ENCODE measurements at regions not wholly inside any gene's neighbourhood (a gene's known extent, or its start where the extent isn't known, plus 50 kb on each side); places are given as distances from the start of the nearest gene placed in this dataset.

- TF ChIP-seq ZNF462 (CRISPR knock-in tag; IDR thresholded peaks at IDR 0.05) (no peak), STAT1 (IDR thresholded peaks at IDR 0.05; ENCODE audit: unreplicated experiment) (no peak), NANOG (IDR thresholded peaks at IDR 0.05; ENCODE audit: borderline replicate concordance) (no peak), EZH2 (IDR thresholded peaks at IDR 0.05; ENCODE audit: low read depth, unreplicated experiment) (no peak)
Measured at GRCh38 chr6:126941751-126942150, 176.7 kb upstream of the RSPO3 start (continued).

- H3F3A ChIP-seq (replicated peaks; ENCODE audit: low read depth): no peaks in the 10 kb centered on the region
- no peak overlapping the region for H2AFZ ChIP-seq
- Mint-ChIP-seq H3K36me3 (ENCODE audit: low read depth) (no peaks in the 10 kb centered on the region), H3K4me1 (no peaks in the 10 kb centered on the region), H3K4me3 (no peak overlapping the region), H3K27me3 (ENCODE audit: insufficient read depth, low read depth, poor library complexity) (peaks cover 5% of the 10 kb centered on the region), H3K27ac (no peak overlapping the region), H3K9me3 (no peaks in the 10 kb centered on the region)
- no peaks in the 10 kb centered on the region for H3K27me3 ChIP-seq (ENCODE audit: insufficient read depth)
- ATAC-seq (no peak), DNase-seq (ENCODE audit: low spot score) (no peak)
- no peak overlapping the region for H3K27ac ChIP-seq (ENCODE audit: low read depth)
- TF ChIP-seq ZNF331 (CRISPR knock-in tag; IDR thresholded peaks at IDR 0.05; ENCODE audit: low read depth) (no peak), JUNB (IDR thresholded peaks at IDR 0.05; ENCODE audit: unreplicated experiment) (no peak), ETS1 (IDR thresholded peaks at IDR 0.05) (no peak), ZNF462 (CRISPR knock-in tag; IDR thresholded peaks at IDR 0.05) (no peak), STAT1 (IDR thresholded peaks at IDR 0.05; ENCODE audit: unreplicated experiment) (no peak), CREB1 (CRISPR knock-in tag; IDR thresholded peaks at IDR 0.05; ENCODE audit: low read depth) (no peak)
- H4K20me1 ChIP-seq (replicated peaks; ENCODE audit: insufficient read depth): no peaks in the 10 kb centered on the region
- no peak overlapping the region for H3K4me2 ChIP-seq
- no peak overlapping the region for H3K4me3 ChIP-seq
- H3K4me1 ChIP-seq (ENCODE audit: insufficient read depth): no peaks in the 10 kb centered on the region
- H3K79me2 ChIP-seq (replicated peaks; ENCODE audit: insufficient read depth): no peaks in the 10 kb centered on the region
- H3K9me2 ChIP-seq (ENCODE audit: insufficient read depth): no peaks in the 10 kb centered on the region
- H3K36me3 ChIP-seq (ENCODE audit: insufficient read depth): no peaks in the 10 kb centered on the region
Measured at GRCh38 chr6:126944512-126944911, 174.0 kb upstream of the RSPO3 start.
